GM12892 (cell line): ENCODE measurements at regions not wholly inside any gene's neighbourhood (a gene's known extent, or its start where the extent isn't known, plus 50 kb on each side); places are given as distances from the start of the nearest gene placed in this dataset.

Experiments
- POLR2A ChIP-seq: IDR thresholded peaks from 2 replicates; pipeline ENCODE4 v1.6.1; 2011; ENCODE audit warnings: low read depth, low read length, control low read depth
- TAF1 ChIP-seq: IDR thresholded peaks from 2 replicates; pipeline ENCODE4 v1.6.1; 2011; ENCODE audit warnings: low read depth, mild to moderate bottlenecking, control low read depth, low read length, borderline replicate concordance

GRCh38 chr4:126411047-126411446, 1096.3 kb downstream of the FAT4 start:
- TF ChIP-seq POLR2A (no peak), TAF1 (no peak)
